CD4-positive, alpha-beta memory T cell (primary cell): ENCODE measurements at regions not wholly inside any gene's neighbourhood (a gene's known extent, or its start where the extent isn't known, plus 50 kb on each side); places are given as distances from the start of the nearest gene placed in this dataset.
"Not testable (repeated sequence)": the region's sequence is repeated elsewhere in the genome, so short reads cannot be mapped to it uniquely, and the experiment has no call there.

Experiments used
- CTCF ChIA-PET: fragments of 350-600 bp; sonication (Branson Sonifier 250); formaldehyde crosslinking; loops from one replicate; lab custom pipeline; 2021; ENCODE audit warnings: inconsistent platforms; ENCODE audit not compliant: partially characterized antibody; lab: Charles Lee
- POLR2A ChIA-PET: fragments of 350-600 bp; sonication (Branson Sonifier 250); formaldehyde crosslinking; loops from one replicate; lab custom pipeline; 2021; ENCODE audit not compliant: partially characterized antibody; lab: Charles Lee
- DNase-seq, 5 donors: peaks; one replicate each; pipeline versions ENCODE4 v3.0.0 to v3.0.0-alpha.2; 2020 to 2022; ENCODE audit warnings: mixed read lengths in 1 of 5
- H3K27ac ChIP-seq: one replicate; pipeline ENCODE4 v1.7.0; 2013; ENCODE audit warnings: low read depth, low read length
- H3K27me3 ChIP-seq: 2 replicates; pipeline ENCODE4 v1.7.0; 2013; ENCODE audit warnings: mild to moderate bottlenecking, low read length, moderate library complexity; ENCODE audit not compliant: insufficient read depth
- H3K36me3 ChIP-seq: 2 replicates; pipeline ENCODE4 v1.7.0; 2013; ENCODE audit warnings: mild to moderate bottlenecking, low read length, moderate library complexity; ENCODE audit not compliant: insufficient read depth
- H3K4me1 ChIP-seq: 2 replicates; pipeline ENCODE4 v1.7.0; 2013; ENCODE audit warnings: mild to moderate bottlenecking, low read length, moderate library complexity; ENCODE audit not compliant: insufficient read depth
- H3K4me3 ChIP-seq, 2 donors: one replicate each; pipeline ENCODE4 v1.7.0; 2013; ENCODE audit warnings: low read length in 2 of 2, mild to moderate bottlenecking in 1 of 2
- H3K9me3 ChIP-seq, 2 donors: one replicate each; pipeline ENCODE4 v1.7.0; 2013; ENCODE audit warnings: low read length in 2 of 2, control low read depth in 1 of 2; ENCODE audit not compliant: control insufficient read depth in 1 of 2
- H3K27ac Mint-ChIP-seq, 7 donors: one replicate each; pipeline ENCODE4 v1.8.0; 2020 to 2021; ENCODE audit warnings: mixed read lengths in 7 of 7, mild to moderate bottlenecking in 6 of 7, inconsistent platforms in 3 of 7, moderate library complexity in 3 of 7
- H3K27me3 Mint-ChIP-seq, 2 donors: one replicate each; pipeline ENCODE4 v1.8.0; 2020 to 2021; ENCODE audit warnings: mixed read lengths in 2 of 2
- H3K36me3 Mint-ChIP-seq, 2 donors: one replicate each; pipeline ENCODE4 v1.8.0; 2020 to 2021; ENCODE audit warnings: mixed read lengths in 2 of 2, inconsistent platforms in 1 of 2, mild to moderate bottlenecking in 1 of 2
- H3K4me1 Mint-ChIP-seq, 4 donors: one replicate each; pipeline ENCODE4 v1.8.0; 2020 to 2021; ENCODE audit warnings: mixed read lengths in 4 of 4, mild to moderate bottlenecking in 1 of 4
- H3K4me3 Mint-ChIP-seq, 8 donors: one replicate each; pipeline ENCODE4 v1.8.0; 2020 to 2021; ENCODE audit warnings: mixed read lengths in 8 of 8, mild to moderate bottlenecking in 7 of 8, moderate library complexity in 6 of 8, inconsistent platforms in 3 of 8
- H3K9me3 Mint-ChIP-seq, 8 donors: one replicate each; pipeline ENCODE4 v1.8.0; 2020 to 2021; ENCODE audit warnings: mixed read lengths in 8 of 8, mild to moderate bottlenecking in 5 of 8, inconsistent platforms in 3 of 8, moderate library complexity in 1 of 8
- intact Hi-C: fragments of 100-400 bp; cut with micrococcal nuclease; formaldehyde crosslinking; loops from one replicate; pipeline ENCODE4 v1.15.1; 2023

DNA sequence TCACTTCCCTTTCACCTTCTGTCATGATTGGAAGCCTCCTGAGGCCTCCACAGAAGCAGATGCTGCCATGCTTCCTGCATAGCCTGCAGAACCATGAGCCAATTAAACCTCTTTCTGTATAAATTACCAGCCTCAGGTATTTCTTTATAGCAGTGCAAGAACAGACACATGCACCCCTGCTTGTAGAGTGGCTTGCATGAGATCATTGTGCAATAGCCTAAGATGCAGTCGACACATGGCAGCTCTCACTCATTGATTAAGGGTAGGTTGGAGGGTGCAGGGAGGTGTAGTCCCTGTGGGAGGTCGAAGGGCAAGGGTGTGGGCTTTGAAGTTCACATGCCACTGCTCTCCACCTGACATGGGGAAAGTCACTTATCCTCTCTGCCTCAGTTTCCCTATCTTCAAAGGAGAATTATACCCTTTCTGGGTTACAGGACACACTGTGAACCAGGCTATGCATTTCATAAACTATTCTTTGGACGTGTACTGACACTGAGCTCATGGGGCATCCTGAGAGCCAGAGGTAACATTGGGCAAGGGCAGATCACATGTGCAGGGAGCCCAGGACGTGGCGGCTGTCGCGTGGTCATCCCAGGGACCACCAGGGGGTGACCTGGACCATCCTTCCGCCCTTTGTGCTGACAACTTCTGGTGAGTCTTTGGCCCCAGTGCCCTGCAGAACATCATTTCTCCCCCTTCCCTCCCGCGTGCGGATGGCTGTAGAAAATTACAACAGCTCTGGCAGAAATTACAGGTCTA lies 69.2 kb upstream of the SHANK2 start:
- peaks cover 6 to 20% (median 19%) of the 10 kb centered on the region in 8 donors for H3K9me3 Mint-ChIP-seq
- no peaks in the 10 kb centered on the region for H3K9me3 ChIP-seq
- ChIA-PET CTCF (no interaction called here), POLR2A (no interaction called here)
- H3K4me1 ChIP-seq: no peaks in the 10 kb centered on the region
- intact Hi-C loops: no loop called here
- no peak overlapping the region for H3K4me3 Mint-ChIP-seq
- no peaks in the 10 kb centered on the region for H3K4me1 Mint-ChIP-seq
- no peak for DNase-seq
- H3K36me3 ChIP-seq: no peaks in the 10 kb centered on the region
- H3K27ac ChIP-seq: no peak overlapping the region
- H3K4me3 ChIP-seq: no peak overlapping the region
- H3K27ac Mint-ChIP-seq: peak overlapping the region in 1 of 7 donors; percentile 31
- peaks cover 10 to 13% of the 10 kb centered on the region in 2 donors for H3K27me3 Mint-ChIP-seq
- no peaks in the 10 kb centered on the region for H3K36me3 Mint-ChIP-seq
- no peaks in the 10 kb centered on the region for H3K27me3 ChIP-seq

DNA sequence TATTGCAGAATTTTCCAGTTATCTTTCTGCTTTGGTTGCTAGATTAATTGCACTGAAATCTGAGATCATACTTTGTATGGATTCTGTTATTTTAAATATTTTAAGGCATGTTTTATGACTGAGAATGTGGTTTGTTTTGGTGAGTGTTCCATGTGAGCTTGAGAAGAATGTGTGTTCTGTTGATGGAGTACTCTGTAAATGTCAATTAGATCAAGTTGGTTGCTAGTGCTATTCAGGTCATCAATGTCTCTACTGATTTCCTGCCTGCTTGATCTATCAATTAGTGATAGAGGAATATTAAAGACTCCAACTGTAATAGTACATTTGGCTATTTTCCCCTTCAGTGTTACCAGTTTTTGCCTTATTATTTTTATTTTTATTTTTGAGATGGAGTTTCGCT lies 64.3 kb upstream of the SHANK2 start:
- ChIA-PET POLR2A (no interaction called here), CTCF (no interaction called here)
- no peak overlapping the region for H3K27ac ChIP-seq
- H3K4me1 Mint-ChIP-seq: no peaks in the 10 kb centered on the region
- no peaks in the 10 kb centered on the region for H3K4me1 ChIP-seq
- H3K27ac Mint-ChIP-seq: no peak overlapping the region
- no peaks in the 10 kb centered on the region for H3K27me3 ChIP-seq
- H3K4me3 ChIP-seq: no peak overlapping the region
- no peak for DNase-seq
- peaks cover 5 to 10% of the 10 kb centered on the region in 2 donors for H3K27me3 Mint-ChIP-seq
- H3K36me3 ChIP-seq: no peaks in the 10 kb centered on the region
- no peak overlapping the region for H3K4me3 Mint-ChIP-seq
- intact Hi-C loops: no loop called here
- no peaks in the 10 kb centered on the region for H3K9me3 ChIP-seq
- H3K36me3 Mint-ChIP-seq: no peaks in the 10 kb centered on the region
- H3K9me3 Mint-ChIP-seq: peaks cover 6 to 26% (median 19%) of the 10 kb centered on the region in 8 donors

DNA sequence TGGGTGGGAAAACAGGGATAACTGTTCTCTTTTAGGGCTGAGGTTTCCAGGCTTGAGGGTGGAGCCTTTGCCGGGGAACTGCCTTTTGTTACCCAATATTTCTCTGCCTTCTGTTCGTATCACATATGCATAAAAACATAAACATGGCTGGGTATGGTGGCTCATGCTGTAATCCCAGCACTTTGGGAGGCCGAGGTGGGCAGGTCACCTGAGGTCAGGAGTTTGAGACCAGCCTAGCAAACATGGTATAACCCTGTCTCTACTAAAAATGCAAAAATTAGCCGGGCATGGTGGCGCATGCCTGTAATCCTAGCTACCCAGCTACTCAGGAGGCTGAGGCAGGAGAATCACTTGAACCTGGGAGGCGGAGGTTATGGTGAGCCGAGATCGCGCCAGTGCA lies 60.2 kb upstream of the SHANK2 start:
- H3K27ac Mint-ChIP-seq, intact Hi-C loops, H3K27ac ChIP-seq, H3K4me3 ChIP-seq, POLR2A ChIA-PET, H3K36me3 Mint-ChIP-seq, H3K4me1 Mint-ChIP-seq, H3K27me3 Mint-ChIP-seq, H3K4me3 Mint-ChIP-seq, H3K36me3 ChIP-seq, CTCF ChIA-PET, DNase-seq, H3K27me3 ChIP-seq, H3K4me1 ChIP-seq, H3K9me3 ChIP-seq: not testable (repeated sequence)
- H3K9me3 Mint-ChIP-seq: peaks cover 2 to 15% (median 9%) of the 10 kb centered on the region in 8 donors

GRCh38 chr11:71311928-71312510 lies 59.6 kb upstream of the SHANK2 start:
- Mint-ChIP-seq H3K4me3 (no peak overlapping the region), H3K27ac (no peak overlapping the region), H3K27me3 (peaks cover 0 to 3% of the 10 kb centered on the region in 2 donors), H3K4me1 (no peaks in the 10 kb centered on the region), H3K9me3 (peaks cover 0 to 10% (median 6%) of the 10 kb centered on the region in 8 donors), H3K36me3 (no peaks in the 10 kb centered on the region)
- H3K4me3 ChIP-seq: no peak overlapping the region
- H3K4me1 ChIP-seq: no peaks in the 10 kb centered on the region
- intact Hi-C loops: no loop called here
- ChIA-PET CTCF (no interaction called here), POLR2A (no interaction called here)
- H3K27me3 ChIP-seq: no peaks in the 10 kb centered on the region
- H3K36me3 ChIP-seq: no peaks in the 10 kb centered on the region
- no peak for DNase-seq
- H3K27ac ChIP-seq: no peak overlapping the region
- H3K9me3 ChIP-seq: no peaks in the 10 kb centered on the region

DNA sequence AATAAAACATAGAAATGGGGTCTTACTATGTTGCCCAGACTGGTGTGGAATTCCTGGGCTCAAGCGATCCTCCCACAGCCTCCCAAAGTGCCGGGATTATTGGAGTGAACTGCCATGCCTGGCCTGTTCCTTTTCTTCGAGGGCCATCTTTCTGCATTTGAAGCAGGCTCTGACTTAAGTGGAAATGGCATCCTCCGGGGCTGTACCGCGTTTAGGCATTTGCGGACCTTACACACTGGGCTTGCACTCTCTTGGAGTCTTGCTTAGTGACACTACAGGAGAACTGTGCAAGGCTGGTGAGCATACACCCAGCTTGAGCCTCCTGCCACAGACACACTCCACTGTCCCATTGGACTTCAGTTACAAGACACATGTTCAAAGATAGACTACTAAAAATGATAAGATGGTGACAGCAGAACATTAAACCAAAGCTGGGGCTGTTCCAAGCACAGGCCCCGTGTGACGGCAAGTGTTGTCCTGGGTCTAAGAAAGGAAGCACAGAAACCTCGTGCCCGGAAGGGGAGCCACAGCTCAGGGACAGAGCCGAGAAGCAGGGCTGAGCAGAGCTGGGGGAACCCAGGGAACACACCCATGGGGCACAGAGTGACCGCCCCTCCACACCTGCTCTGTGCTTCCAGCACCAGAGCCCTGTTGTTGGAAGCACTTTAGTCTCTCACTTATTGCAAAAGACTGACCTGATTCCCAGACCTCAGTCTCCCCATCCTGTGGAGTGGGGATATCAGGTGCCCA lies 59.0 kb upstream of the SHANK2 start:
- Mint-ChIP-seq H3K27ac (no peak overlapping the region), H3K9me3 (peaks cover 0 to 3% (median under 1%) of the 10 kb centered on the region in 8 donors), H3K4me1 (no peaks in the 10 kb centered on the region), H3K36me3 (no peaks in the 10 kb centered on the region), H3K27me3 (peaks cover 0 to 3% of the 10 kb centered on the region in 2 donors), H3K4me3 (no peak overlapping the region)
- Histone ChIP-seq H3K27ac (no peak overlapping the region), H3K9me3 (no peaks in the 10 kb centered on the region), H3K27me3 (no peaks in the 10 kb centered on the region), H3K36me3 (no peaks in the 10 kb centered on the region), H3K4me3 (no peak overlapping the region), H3K4me1 (no peaks in the 10 kb centered on the region)
- CTCF ChIA-PET: no interaction called here
- DNase-seq: no peak
- intact Hi-C loops: no loop called here
- POLR2A ChIA-PET: no interaction called here

GRCh38 chr11:71310184-71310583 lies 57.8 kb upstream of the SHANK2 start:
- no peak for DNase-seq
- no peaks in the 10 kb centered on the region for H3K36me3 ChIP-seq
- H3K27ac ChIP-seq: no peak overlapping the region
- no peak overlapping the region for H3K27ac Mint-ChIP-seq
- CTCF ChIA-PET: no interaction called here
- H3K4me1 ChIP-seq: no peaks in the 10 kb centered on the region
- H3K4me3 ChIP-seq: no peak overlapping the region
- POLR2A ChIA-PET: no interaction called here
- H3K27me3 ChIP-seq: no peaks in the 10 kb centered on the region
- no peaks in the 10 kb centered on the region for H3K4me1 Mint-ChIP-seq
- H3K27me3 Mint-ChIP-seq: peaks cover 0 to 3% of the 10 kb centered on the region in 2 donors
- H3K9me3 Mint-ChIP-seq: peaks cover 0 to 3% (median 0%) of the 10 kb centered on the region in 8 donors
- no peak overlapping the region for H3K4me3 Mint-ChIP-seq
- no peaks in the 10 kb centered on the region for H3K36me3 Mint-ChIP-seq
- no peaks in the 10 kb centered on the region for H3K9me3 ChIP-seq
- intact Hi-C loops: no loop called here

GRCh38 chr11:71309611-71310010 lies 57.2 kb upstream of the SHANK2 start:
- peaks cover 0 to 3% (median 0%) of the 10 kb centered on the region in 8 donors for H3K9me3 Mint-ChIP-seq

More at GRCh38 chr11:71309611-71310010, 57.2 kb upstream of the SHANK2 start:
- Histone ChIP-seq H3K27me3 (no peaks in the 10 kb centered on the region), H3K9me3 (no peaks in the 10 kb centered on the region), H3K36me3 (no peaks in the 10 kb centered on the region), H3K27ac (no peak overlapping the region), H3K4me1 (no peaks in the 10 kb centered on the region), H3K4me3 (no peak overlapping the region)
- DNase-seq: no peak
- intact Hi-C loops: no loop called here
- no peak overlapping the region for H3K27ac Mint-ChIP-seq
- CTCF ChIA-PET: no interaction called here
- H3K27me3 Mint-ChIP-seq: peaks cover 0 to 3% of the 10 kb centered on the region in 2 donors
- H3K4me3 Mint-ChIP-seq: no peak overlapping the region
- POLR2A ChIA-PET: no interaction called here
- H3K4me1 Mint-ChIP-seq: no peaks in the 10 kb centered on the region
- no peaks in the 10 kb centered on the region for H3K36me3 Mint-ChIP-seq
